GM18868 (cell line): ENCODE measurements at regions not wholly inside any gene's neighbourhood (a gene's known extent, or its start where the extent isn't known, plus 50 kb on each side); places are given as distances from the start of the nearest gene placed in this dataset.
A peak's percentile ranks its signal among the peaks of the same experiment; 100 is the strongest.
"Not testable (repeated sequence)": the region's sequence is repeated elsewhere in the genome, so short reads cannot be mapped to it uniquely, and the experiment has no call there.

Experiments
- ATAC-seq: cut with Tn5 transposase; IDR thresholded peaks from one replicate; pipeline ENCODE4 v1.9.1; 2021; ENCODE audit warnings: mild to moderate bottlenecking, moderate library complexity; ENCODE audit not compliant: unreplicated experiment

- no peak for ATAC-seq
Observed at GRCh38 chr6:155656024-155656423, 200.4 kb upstream of the NOX3 start.

- no peak for ATAC-seq
Observed at GRCh38 chr6:155654474-155654873, 198.8 kb upstream of the NOX3 start.

- no peak for ATAC-seq
Observed at GRCh38 chr6:155648301-155648700, 192.7 kb upstream of the NOX3 start.

- ATAC-seq, result no peak
Observed at GRCh38 chr6:155647354-155647753, 191.7 kb upstream of the NOX3 start.

- ATAC-seq, result no peak
Observed at GRCh38 chr6:155646443-155646842, 190.8 kb upstream of the NOX3 start.

GRCh38 chr6:155645325-155645724 is 189.7 kb upstream of the NOX3 start:
- no peak for ATAC-seq

GRCh38 chr6:155641603-155642002 is 186.0 kb upstream of the NOX3 start:
- no peak for ATAC-seq

- no peak for ATAC-seq
Observed at GRCh38 chr6:155638200-155638599, 182.6 kb upstream of the NOX3 start.

GRCh38 chr6:155635416-155635815 is 179.8 kb upstream of the NOX3 start:
- no peak for ATAC-seq

- no peak for ATAC-seq
Observed at GRCh38 chr6:155630085-155630484, 174.4 kb upstream of the NOX3 start.

- no peak for ATAC-seq
Observed at GRCh38 chr6:155629652-155630051, 174.0 kb upstream of the NOX3 start.

GRCh38 chr6:155628306-155628705 is 172.7 kb upstream of the NOX3 start:
- peak; percentile 96 for ATAC-seq

GRCh38 chr6:155627722-155628212 is 172.1 kb upstream of the NOX3 start:
- not testable (repeated sequence) for ATAC-seq

GRCh38 chr6:155623450-155624178 is 168.0 kb upstream of the NOX3 start:
- no peak for ATAC-seq

GRCh38 chr6:155614606-155615005 is 159.0 kb upstream of the NOX3 start:
- ATAC-seq, result no peak

- no peak for ATAC-seq
Observed at GRCh38 chr6:155611742-155612141, 156.1 kb upstream of the NOX3 start.

GRCh38 chr6:155604991-155605390 is 149.4 kb upstream of the NOX3 start:
- ATAC-seq, result no peak

GRCh38 chr6:155599561-155599960 is 143.9 kb upstream of the NOX3 start:
- ATAC-seq, result no peak

- ATAC-seq, result no peak
Observed at GRCh38 chr6:155599160-155599559, 143.5 kb upstream of the NOX3 start.

GRCh38 chr6:155595284-155595683 is 139.6 kb upstream of the NOX3 start:
- no peak for ATAC-seq

- ATAC-seq, result no peak
Observed at GRCh38 chr6:155591741-155592140, 136.1 kb upstream of the NOX3 start.

- no peak for ATAC-seq
Observed at GRCh38 chr6:155589190-155589589, 133.6 kb upstream of the NOX3 start.

GRCh38 chr6:155587817-155588216 is 132.2 kb upstream of the NOX3 start:
- ATAC-seq, result no peak
